LNCaP clone FGC (cell line): ENCODE measurements at regions not wholly inside any gene's neighbourhood (a gene's known extent, or its start where the extent isn't known, plus 50 kb on each side); places are given as distances from the start of the nearest gene placed in this dataset.
"Not testable (repeated sequence)": the region's sequence is repeated elsewhere in the genome, so short reads cannot be mapped to it uniquely, and the experiment has no call there.

Experiments
- DNase-seq: peaks from one replicate; pipeline ENCODE4 v3.0.0-alpha.2; 2011; ENCODE audit warnings: low read depth
- H3K4me3 ChIP-seq: 2 replicates; pipeline ENCODE4 v1.5.1; 2011; ENCODE audit warnings: mild to moderate bottlenecking, low read depth, low read length, control low read depth
- TF ChIP-seq, protein P1 (sequence below): IDR thresholded peaks from 2 replicates; pipeline ENCODE4 v1.5.1; 2012; ENCODE audit warnings: mild to moderate bottlenecking; ENCODE audit not compliant: control insufficient read depth, insufficient read depth; ENCODE audit errors: extremely low read depth

DNA sequence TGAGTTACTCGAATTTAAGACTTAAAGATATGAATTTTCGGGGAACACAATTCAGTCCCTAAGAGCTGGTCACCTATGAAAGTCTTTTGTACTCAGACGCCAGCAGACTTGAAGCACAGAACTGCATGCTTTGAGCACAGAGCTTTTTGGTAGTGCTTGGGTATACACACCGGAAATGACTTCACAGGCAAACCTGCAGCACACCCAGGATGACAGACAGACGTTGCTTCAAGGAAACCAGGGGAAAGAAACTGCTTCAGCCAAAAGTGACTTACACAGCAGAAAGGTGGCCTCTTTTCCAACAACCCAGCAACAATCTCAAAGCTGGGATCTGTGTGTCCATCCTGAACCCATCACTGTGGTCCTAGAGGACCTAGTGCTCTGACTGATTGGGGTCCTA, 975.1 kb downstream of the AACS start:
- H3K4me3 ChIP-seq = no peak overlapping the region
- no peak for DNase-seq
- TF ChIP-seq, protein P1, sequence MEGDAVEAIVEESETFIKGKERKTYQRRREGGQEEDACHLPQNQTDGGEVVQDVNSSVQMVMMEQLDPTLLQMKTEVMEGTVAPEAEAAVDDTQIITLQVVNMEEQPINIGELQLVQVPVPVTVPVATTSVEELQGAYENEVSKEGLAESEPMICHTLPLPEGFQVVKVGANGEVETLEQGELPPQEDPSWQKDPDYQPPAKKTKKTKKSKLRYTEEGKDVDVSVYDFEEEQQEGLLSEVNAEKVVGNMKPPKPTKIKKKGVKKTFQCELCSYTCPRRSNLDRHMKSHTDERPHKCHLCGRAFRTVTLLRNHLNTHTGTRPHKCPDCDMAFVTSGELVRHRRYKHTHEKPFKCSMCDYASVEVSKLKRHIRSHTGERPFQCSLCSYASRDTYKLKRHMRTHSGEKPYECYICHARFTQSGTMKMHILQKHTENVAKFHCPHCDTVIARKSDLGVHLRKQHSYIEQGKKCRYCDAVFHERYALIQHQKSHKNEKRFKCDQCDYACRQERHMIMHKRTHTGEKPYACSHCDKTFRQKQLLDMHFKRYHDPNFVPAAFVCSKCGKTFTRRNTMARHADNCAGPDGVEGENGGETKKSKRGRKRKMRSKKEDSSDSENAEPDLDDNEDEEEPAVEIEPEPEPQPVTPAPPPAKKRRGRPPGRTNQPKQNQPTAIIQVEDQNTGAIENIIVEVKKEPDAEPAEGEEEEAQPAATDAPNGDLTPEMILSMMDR = no peak

DNA sequence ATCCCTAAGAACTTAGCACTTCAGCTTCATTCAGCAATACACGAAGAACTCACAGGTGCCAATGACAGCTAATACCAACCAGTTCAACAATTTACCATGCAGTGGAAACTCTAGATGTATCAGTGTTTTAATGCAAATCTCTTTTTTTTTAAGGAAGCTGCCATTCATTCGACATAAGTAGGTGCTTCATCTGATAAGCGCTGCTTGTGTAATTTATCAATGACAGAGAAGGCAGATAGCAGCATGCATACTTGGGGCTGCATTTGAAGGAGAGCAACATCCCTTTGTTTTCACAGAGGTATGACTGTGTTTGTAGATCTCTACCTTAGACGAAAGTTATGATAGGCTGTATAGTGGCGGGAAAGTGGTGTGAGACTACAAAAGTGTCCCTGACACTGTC, 977.1 kb downstream of the AACS start:
- no peak overlapping the region for H3K4me3 ChIP-seq
- TF ChIP-seq, protein P1 = no peak
- no peak for DNase-seq

GRCh38 chr12:126049501-126049900, 984.3 kb downstream of the AACS start:
- DNase-seq, H3K4me3 ChIP-seq: not testable (repeated sequence)

- no peak overlapping the region for H3K4me3 ChIP-seq
- no peak for DNase-seq
Observed at GRCh38 chr12:126051611-126052107, 986.4 kb downstream of the AACS start.

GRCh38 chr12:126055521-126055920, 990.3 kb downstream of the AACS start:
- H3K4me3 ChIP-seq = no peak overlapping the region

More at GRCh38 chr12:126051611-126052107, 986.4 kb downstream of the AACS start:
- TF ChIP-seq, protein P1 = peak; percentile 25; the same call in 1 of the 2 replicates

GRCh38 chr12:126061777-126062176, 996.5 kb downstream of the AACS start:
- TF ChIP-seq, protein P1 = no peak
- DNase-seq = no peak
- H3K4me3 ChIP-seq = no peak overlapping the region

More at GRCh38 chr12:126055521-126055920, 990.3 kb downstream of the AACS start:
- DNase-seq = no peak
- TF ChIP-seq, protein P1 = no peak

GRCh38 chr12:126064028-126064427, 998.8 kb downstream of the AACS start:
- TF ChIP-seq, protein P1 = no peak
- no peak overlapping the region for H3K4me3 ChIP-seq
- no peak for DNase-seq
